Colonic mucosa (tissue), 4 donors: ENCODE measurements at regions not wholly inside any gene's neighbourhood (a gene's known extent, or its start where the extent isn't known, plus 50 kb on each side); places are given as distances from the start of the nearest gene placed in this dataset.
"Not testable (repeated sequence)": the region's sequence is repeated elsewhere in the genome, so short reads cannot be mapped to it uniquely, and the experiment has no call there.

Experiments used
- DNase-seq: peaks from one replicate; pipeline ENCODE4 v3.0.0-alpha.2; 2020
- H3K27ac ChIP-seq: fragments of 200-600 bp; one replicate; pipeline ENCODE4 v1.8.0; 2021
- H3K27me3 ChIP-seq: fragments of 200-600 bp; one replicate; pipeline ENCODE4 v1.8.0; 2021
- H3K36me3 ChIP-seq: fragments of 200-600 bp; one replicate; pipeline ENCODE4 v1.8.0; 2021
- H3K4me1 ChIP-seq: fragments of 200-600 bp; one replicate; pipeline ENCODE4 v1.8.0; 2021; ENCODE audit warnings: mild to moderate bottlenecking
- H3K4me3 ChIP-seq: fragments of 200-600 bp; one replicate; pipeline ENCODE4 v1.8.0; 2021
- H3K9ac ChIP-seq, 2 donors: one replicate each; pipeline ENCODE4 v1.7.0; 2013; ENCODE audit warnings: control low read depth in 2 of 2, low read depth in 2 of 2, low read length in 2 of 2
- H3K9me3 ChIP-seq: fragments of 200-600 bp; one replicate; pipeline ENCODE4 v1.8.0; 2021
- intact Hi-C: fragments of 100-400 bp; cut with DNase I; formaldehyde crosslinking; loops from one replicate; pipeline ENCODE4 v1.14.1; 2022
- TF ChIP-seq, protein P1 (sequence below): fragments of 200-600 bp; IDR thresholded peaks from one replicate; pipeline ENCODE4 v1.8.0; 2022; ENCODE audit warnings: antibody characterized with exemption, mild to moderate bottlenecking
- donor health status: healthy.
- donor health status: DM: no; HTN: no; CAD: no.
- donor health status: DM: no; HTN: no; CAD: no.

DNA sequence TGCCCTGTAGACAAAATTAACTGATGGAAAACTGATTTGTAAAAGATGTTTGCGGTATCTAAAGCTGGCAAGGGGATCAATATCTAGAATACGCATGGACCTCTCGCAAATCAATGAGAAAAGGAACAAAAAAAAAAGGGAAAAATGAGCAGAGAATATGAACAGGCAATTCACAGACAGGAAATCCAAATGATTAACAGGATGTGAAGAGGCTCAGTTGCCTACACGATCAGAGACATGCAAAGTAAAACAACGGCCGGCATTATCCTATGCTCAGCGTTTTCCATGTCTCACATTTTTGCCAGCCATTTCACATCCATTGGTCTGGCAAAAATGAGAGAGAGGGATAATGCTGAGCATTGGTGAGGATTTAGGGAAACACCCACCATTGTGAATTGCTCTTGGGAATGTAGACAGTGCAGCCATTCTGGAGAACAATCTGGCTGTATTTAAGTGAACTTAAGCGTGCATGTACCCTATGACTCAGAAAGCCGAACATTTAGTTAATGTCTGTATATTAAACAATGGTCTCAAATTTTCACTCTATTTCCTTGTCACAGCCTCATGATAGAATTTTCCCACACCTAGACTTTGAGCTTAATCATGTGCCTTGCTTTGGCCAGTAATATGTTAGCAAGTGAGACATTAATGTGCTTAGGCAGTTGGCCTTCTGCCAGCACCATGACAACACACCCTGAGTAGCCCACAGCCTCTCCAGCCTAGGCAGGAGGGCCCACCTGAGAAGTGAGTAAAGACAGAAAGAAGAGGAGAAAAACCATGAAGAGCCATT is 61.0 kb upstream of the NBPF3 start:
- intact Hi-C loops, result no loop called here
- Histone ChIP-seq H3K27ac (no peak overlapping the region), H3K27me3 (no peaks in the 10 kb centered on the region), H3K4me3 (no peak overlapping the region), H3K4me1 (no peaks in the 10 kb centered on the region), H3K9ac (no peak overlapping the region), H3K9me3 (no peaks in the 10 kb centered on the region), H3K36me3 (no peaks in the 10 kb centered on the region)
- TF ChIP-seq, protein P1, sequence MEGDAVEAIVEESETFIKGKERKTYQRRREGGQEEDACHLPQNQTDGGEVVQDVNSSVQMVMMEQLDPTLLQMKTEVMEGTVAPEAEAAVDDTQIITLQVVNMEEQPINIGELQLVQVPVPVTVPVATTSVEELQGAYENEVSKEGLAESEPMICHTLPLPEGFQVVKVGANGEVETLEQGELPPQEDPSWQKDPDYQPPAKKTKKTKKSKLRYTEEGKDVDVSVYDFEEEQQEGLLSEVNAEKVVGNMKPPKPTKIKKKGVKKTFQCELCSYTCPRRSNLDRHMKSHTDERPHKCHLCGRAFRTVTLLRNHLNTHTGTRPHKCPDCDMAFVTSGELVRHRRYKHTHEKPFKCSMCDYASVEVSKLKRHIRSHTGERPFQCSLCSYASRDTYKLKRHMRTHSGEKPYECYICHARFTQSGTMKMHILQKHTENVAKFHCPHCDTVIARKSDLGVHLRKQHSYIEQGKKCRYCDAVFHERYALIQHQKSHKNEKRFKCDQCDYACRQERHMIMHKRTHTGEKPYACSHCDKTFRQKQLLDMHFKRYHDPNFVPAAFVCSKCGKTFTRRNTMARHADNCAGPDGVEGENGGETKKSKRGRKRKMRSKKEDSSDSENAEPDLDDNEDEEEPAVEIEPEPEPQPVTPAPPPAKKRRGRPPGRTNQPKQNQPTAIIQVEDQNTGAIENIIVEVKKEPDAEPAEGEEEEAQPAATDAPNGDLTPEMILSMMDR, result no peak
- DNase-seq, result peak; percentile 28

DNA sequence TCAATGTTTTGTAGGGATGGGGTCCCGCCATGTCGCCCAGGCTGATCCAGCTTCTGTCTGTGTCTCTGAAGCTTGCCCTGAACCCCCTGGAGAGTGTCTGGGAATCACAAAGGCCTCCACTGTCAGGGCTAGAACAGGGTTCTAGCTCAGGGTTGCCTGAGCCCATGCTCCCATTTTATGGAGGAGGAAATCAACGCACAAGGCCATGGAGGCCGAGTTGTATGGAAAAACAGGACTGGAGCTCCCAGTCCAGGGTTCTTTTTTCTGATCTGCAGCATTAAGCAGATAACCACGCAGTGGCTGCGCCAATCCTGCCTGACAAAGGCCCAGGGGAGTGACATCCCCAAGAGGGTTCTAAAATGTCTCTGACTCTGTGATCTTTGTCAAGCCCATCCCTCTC is 67.6 kb upstream of the NBPF3 start:
- Histone ChIP-seq H3K4me1 (no peaks in the 10 kb centered on the region), H3K27ac (no peak overlapping the region), H3K9me3 (no peaks in the 10 kb centered on the region), H3K36me3 (no peaks in the 10 kb centered on the region), H3K27me3 (no peaks in the 10 kb centered on the region), H3K9ac (no peak overlapping the region), H3K4me3 (no peak overlapping the region)
- intact Hi-C loops, result loop anchor here (5.0 kb wide), 2 partner anchors 200 to 290 kb away; no protein-coding TSS in a partner anchor
- no peak for DNase-seq
- TF ChIP-seq, protein P1, result no peak

DNA sequence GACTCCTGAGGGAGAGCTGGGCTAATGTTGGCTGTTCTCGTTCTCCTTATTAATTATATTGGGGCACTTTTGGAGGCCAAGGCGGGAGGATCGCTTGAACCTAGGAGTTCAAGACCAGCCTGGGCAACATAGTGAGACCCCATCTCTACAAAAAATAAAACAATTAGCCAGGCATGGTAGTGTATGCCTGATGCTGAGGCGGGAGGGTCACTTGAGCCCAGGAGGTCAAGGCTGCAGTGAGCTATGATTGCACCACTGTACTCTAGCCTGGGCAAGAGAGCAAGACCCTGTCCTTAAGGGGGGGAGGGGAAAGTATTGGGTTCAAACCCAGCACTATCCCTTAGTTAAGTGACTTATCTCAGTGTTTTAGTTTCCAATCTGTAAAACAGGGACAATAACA is 70.0 kb upstream of the NBPF3 start:
- no peak for DNase-seq
- Histone ChIP-seq H3K9ac (no peak overlapping the region), H3K27me3 (no peaks in the 10 kb centered on the region), H3K27ac (no peak overlapping the region), H3K4me1 (no peaks in the 10 kb centered on the region), H3K36me3 (no peaks in the 10 kb centered on the region), H3K9me3 (no peaks in the 10 kb centered on the region), H3K4me3 (no peak overlapping the region)
- TF ChIP-seq, protein P1, result no peak
- intact Hi-C loops, result loop anchor here (2.0 to 5.0 kb wide), 3 partner anchors 121 to 292 kb away; no protein-coding TSS in a partner anchor

DNA sequence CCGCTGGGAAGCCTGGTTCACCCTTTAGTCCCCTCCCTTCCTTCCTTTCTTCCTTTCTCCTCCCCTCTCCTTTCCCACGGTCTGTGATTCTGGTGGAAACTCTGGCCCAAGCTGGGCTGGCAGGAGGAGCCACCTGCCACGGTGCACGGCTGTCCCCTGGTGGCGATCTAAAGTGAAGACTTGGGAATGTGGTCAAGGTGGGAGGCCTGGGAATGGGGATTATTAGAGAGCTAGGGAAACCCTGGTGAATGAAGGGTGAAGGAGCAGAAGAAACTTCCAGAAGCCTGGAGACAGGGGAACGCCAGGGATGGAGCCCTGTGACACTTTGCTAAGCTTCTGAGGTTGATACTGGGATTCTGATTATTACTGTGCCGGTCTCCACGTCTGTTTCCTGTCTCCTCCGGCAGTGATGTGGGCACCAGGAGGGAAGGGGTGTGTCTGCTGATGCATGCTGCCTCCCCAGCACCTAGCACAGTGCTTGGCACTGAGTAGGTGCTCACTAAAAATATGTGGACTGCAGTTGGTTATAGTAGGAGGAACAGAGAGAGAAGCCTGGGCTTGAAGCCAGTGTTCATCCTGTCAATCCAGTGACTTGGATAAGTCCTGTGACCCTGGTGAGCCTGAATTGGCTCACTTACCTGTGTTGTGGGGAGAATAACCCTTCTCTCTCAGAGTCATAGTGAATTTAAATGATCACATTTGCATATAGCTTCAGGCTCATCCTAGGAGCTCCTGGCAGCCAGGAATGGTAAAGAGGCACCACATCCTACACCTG is 71.2 kb upstream of the NBPF3 start:
- Histone ChIP-seq H3K27ac (peak overlapping the region; percentile 1), H3K36me3 (no peaks in the 10 kb centered on the region), H3K4me1 (no peaks in the 10 kb centered on the region), H3K4me3 (no peak overlapping the region), H3K9ac (no peak overlapping the region), H3K9me3 (no peaks in the 10 kb centered on the region), H3K27me3 (no peaks in the 10 kb centered on the region)
- intact Hi-C loops, result loop anchor here (1.0 kb wide), 2 partner anchors 113 to 136 kb away; no protein-coding TSS in a partner anchor
- TF ChIP-seq, protein P1, result peak; percentile 98
- DNase-seq, result peak; percentile 86

DNA sequence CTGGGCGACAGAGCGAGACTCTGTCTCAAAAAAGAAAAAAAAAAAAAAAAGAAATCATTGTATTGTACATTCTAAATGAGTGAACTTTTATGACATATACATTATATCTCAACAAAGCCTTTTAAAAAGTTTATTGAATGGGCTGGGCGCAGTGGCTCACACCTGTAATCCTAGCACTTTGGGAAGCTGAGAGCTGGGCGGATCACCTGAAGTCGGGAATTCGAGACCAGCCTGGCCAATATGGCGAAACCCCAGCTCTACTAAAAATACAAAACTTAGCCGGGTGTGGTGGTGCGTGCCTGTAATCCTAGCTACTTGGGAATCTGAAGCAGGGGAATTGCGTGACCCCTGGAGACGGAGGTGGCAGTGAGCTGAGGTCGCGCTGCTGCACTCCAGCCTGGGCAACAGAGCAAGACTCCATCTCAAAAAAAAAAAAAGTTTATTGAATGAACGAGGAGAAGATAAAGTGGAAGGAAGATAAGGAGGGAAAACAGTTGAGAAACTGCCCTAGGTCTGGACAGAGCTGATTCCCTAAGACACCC is 71.9 kb upstream of the NBPF3 start:
- not testable (repeated sequence) for H3K9ac ChIP-seq, H3K4me3 ChIP-seq, H3K4me1 ChIP-seq, H3K9me3 ChIP-seq, H3K27me3 ChIP-seq, H3K36me3 ChIP-seq
- peak; percentile 54 for DNase-seq
- H3K27ac ChIP-seq, result peak overlapping the region; percentile 1
- intact Hi-C loops, result loop anchor here (1.0 kb wide), 2 partner anchors 113 to 136 kb away; no protein-coding TSS in a partner anchor
